ENCODE measurements at regions not wholly inside any gene's neighbourhood (a gene's known extent, or its start where the extent isn't known, plus 50 kb on each side); places are given as distances from the start of the nearest gene placed in this dataset.

DNA sequence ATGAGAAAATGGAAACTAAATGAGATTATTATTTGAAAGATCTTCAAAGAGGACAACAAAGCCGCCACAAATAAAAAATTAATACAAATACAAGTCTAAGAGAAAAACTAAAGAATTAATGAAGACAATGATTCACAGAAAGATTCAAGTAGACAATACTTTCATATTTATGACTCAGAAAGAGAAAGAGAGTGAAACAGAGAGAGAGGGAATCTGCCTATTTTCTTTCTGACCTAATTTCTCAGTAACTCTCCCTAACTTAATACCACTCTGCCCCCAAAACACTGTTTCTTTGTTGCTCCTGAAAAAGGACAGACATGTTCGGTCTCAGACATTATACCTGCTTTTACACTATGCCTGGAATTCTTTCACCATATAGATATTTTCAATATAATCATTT, 259.1 kb downstream of the SLC6A15 start:
- H3K4me3 Mint-ChIP-seq = no peak overlapping the region
- Histone ChIP-seq H3K36me3 (ENCODE audit: control insufficient read depth, insufficient read depth, low read length) (no peaks in the 10 kb centered on the region), H3K4me3 (ENCODE audit: low read length) (no peak overlapping the region), H3K27me3 (ENCODE audit: control insufficient read depth, insufficient read depth, low read length) (no peaks in the 10 kb centered on the region), H3K9me3 (ENCODE audit: control insufficient read depth, insufficient read depth, low read length) (peaks cover 2% of the 10 kb centered on the region), H3K27ac (ENCODE audit: low read length) (no peak overlapping the region), H3K4me1 (ENCODE audit: control insufficient read depth, insufficient read depth, low read length) (no peaks in the 10 kb centered on the region)
- 100% methylated on average over 1 of the region's 2 CpGs for WGBS (ENCODE audit: insufficient coverage)
- no peaks in the 10 kb centered on the region for H3K36me3 Mint-ChIP-seq
- no peaks in the 10 kb centered on the region for H3K4me1 Mint-ChIP-seq
- TF ChIP-seq, protein P1, sequence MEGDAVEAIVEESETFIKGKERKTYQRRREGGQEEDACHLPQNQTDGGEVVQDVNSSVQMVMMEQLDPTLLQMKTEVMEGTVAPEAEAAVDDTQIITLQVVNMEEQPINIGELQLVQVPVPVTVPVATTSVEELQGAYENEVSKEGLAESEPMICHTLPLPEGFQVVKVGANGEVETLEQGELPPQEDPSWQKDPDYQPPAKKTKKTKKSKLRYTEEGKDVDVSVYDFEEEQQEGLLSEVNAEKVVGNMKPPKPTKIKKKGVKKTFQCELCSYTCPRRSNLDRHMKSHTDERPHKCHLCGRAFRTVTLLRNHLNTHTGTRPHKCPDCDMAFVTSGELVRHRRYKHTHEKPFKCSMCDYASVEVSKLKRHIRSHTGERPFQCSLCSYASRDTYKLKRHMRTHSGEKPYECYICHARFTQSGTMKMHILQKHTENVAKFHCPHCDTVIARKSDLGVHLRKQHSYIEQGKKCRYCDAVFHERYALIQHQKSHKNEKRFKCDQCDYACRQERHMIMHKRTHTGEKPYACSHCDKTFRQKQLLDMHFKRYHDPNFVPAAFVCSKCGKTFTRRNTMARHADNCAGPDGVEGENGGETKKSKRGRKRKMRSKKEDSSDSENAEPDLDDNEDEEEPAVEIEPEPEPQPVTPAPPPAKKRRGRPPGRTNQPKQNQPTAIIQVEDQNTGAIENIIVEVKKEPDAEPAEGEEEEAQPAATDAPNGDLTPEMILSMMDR (IDR thresholded peaks at IDR 0.05) = no peak
- peaks cover 7 to 9% of the 10 kb centered on the region in 2 donors for H3K9me3 Mint-ChIP-seq
- no peaks in the 10 kb centered on the region for H3K27me3 Mint-ChIP-seq (ENCODE audit: low read depth in 2 of 2)
- intact Hi-C loops (cut with micrococcal nuclease) = no loop called here
- no peak overlapping the region for H3K27ac Mint-ChIP-seq
- DNase-seq (no peak), ATAC-seq (no peak)

DNA sequence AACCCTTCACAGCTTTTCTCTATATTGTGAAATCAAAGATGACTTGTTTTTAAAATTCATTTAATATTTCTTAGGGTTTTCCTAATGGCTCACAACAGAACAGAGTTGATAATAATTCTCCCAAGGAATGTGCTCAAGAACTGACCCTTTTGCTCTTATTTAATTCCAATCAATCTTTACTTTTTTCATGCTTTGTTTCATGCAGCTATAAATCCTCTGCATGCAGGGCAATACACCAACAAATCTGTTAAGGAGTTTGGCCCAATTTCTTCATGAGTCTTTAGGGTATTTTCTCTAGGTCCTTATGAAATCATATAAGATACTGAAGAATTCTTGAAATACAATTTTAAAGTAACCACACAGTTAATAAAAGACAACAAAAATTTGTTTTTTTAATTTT, 264.2 kb downstream of the SLC6A15 start:
- Histone ChIP-seq H3K4me3 (ENCODE audit: low read length) (no peak overlapping the region), H3K27ac (ENCODE audit: low read length) (no peak overlapping the region), H3K9me3 (ENCODE audit: control insufficient read depth, insufficient read depth, low read length) (no peaks in the 10 kb centered on the region), H3K4me1 (ENCODE audit: control insufficient read depth, insufficient read depth, low read length) (no peaks in the 10 kb centered on the region), H3K27me3 (ENCODE audit: control insufficient read depth, insufficient read depth, low read length) (no peaks in the 10 kb centered on the region), H3K36me3 (ENCODE audit: control insufficient read depth, insufficient read depth, low read length) (no peaks in the 10 kb centered on the region)
- no peak for DNase-seq
- H3K36me3 Mint-ChIP-seq = no peaks in the 10 kb centered on the region
- peaks cover 5% of the 10 kb centered on the region in 2 donors for H3K9me3 Mint-ChIP-seq
- TF ChIP-seq, protein P1 (IDR thresholded peaks at IDR 0.05) = no peak
- intact Hi-C loops (cut with micrococcal nuclease) = no loop called here
- H3K4me1 Mint-ChIP-seq = no peaks in the 10 kb centered on the region
- no peaks in the 10 kb centered on the region for H3K27me3 Mint-ChIP-seq (ENCODE audit: low read depth in 2 of 2)
- ATAC-seq = no peak
- H3K4me3 Mint-ChIP-seq = no peak overlapping the region
- no peak overlapping the region for H3K27ac Mint-ChIP-seq

DNA sequence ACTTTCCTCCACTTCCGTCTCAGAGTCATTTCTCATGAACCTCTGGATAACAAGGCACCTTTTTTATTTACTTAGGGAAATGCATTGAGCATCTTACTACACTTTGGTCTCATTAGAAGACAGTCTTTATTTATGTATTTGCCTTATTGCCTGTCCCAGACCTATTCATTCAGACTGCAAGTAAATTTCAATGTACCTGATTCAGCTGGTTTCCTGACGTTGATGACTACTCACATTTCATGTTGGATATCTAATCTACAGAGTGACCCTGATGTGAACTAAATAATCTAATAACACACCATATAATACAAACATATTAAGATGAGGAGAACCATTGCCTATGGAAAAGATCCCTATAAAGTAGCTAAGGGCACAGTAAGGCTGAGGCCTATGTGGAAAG, 267.7 kb downstream of the SLC6A15 start:
- no peaks in the 10 kb centered on the region for H3K27me3 ChIP-seq (ENCODE audit: control insufficient read depth, insufficient read depth, low read length)
- TF ChIP-seq, protein P1 (IDR thresholded peaks at IDR 0.05) = no peak
- H3K9me3 Mint-ChIP-seq = peaks cover under 1 to 12% of the 10 kb centered on the region in 2 donors
- intact Hi-C loops (cut with micrococcal nuclease) = no loop called here
- H3K27me3 Mint-ChIP-seq (ENCODE audit: low read depth in 2 of 2) = no peaks in the 10 kb centered on the region
- no peaks in the 10 kb centered on the region for H3K36me3 Mint-ChIP-seq
- H3K4me3 ChIP-seq (ENCODE audit: low read length) = no peak overlapping the region
- no peak overlapping the region for H3K27ac ChIP-seq (ENCODE audit: low read length)
- no peak overlapping the region for H3K4me3 Mint-ChIP-seq
- no peaks in the 10 kb centered on the region for H3K9me3 ChIP-seq (ENCODE audit: control insufficient read depth, insufficient read depth, low read length)
- DNase-seq (no peak), ATAC-seq (no peak)
- 100% methylated on average over 2 of the region's 2 CpGs for WGBS (ENCODE audit: insufficient coverage)
- no peak overlapping the region for H3K27ac Mint-ChIP-seq
- no peaks in the 10 kb centered on the region for H3K36me3 ChIP-seq (ENCODE audit: control insufficient read depth, insufficient read depth, low read length)
- no peaks in the 10 kb centered on the region for H3K4me1 Mint-ChIP-seq
- no peaks in the 10 kb centered on the region for H3K4me1 ChIP-seq (ENCODE audit: control insufficient read depth, insufficient read depth, low read length)

DNA sequence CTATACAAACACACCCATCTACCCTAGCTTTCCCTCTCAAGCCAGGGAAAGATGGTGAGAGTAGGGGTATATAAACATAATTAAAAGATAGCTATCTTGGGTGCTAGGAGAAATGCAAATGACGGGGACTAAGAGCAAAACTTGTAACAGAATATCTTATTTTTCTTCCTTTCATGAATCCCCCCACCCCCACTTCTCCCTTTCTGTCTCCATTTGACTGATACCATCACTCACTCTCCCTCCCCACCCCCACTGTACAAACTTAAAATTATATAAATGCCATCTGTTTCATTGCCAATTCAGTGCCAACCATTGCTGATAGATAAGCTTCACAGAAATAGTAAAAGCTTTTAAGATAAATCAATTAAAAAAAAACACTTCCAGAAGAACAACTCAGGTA, 268.6 kb downstream of the SLC6A15 start:
- Histone ChIP-seq H3K4me3 (ENCODE audit: low read length) (no peak overlapping the region), H3K36me3 (ENCODE audit: control insufficient read depth, insufficient read depth, low read length) (no peaks in the 10 kb centered on the region), H3K27ac (ENCODE audit: low read length) (no peak overlapping the region), H3K4me1 (ENCODE audit: control insufficient read depth, insufficient read depth, low read length) (no peaks in the 10 kb centered on the region), H3K9me3 (ENCODE audit: control insufficient read depth, insufficient read depth, low read length) (no peaks in the 10 kb centered on the region), H3K27me3 (ENCODE audit: control insufficient read depth, insufficient read depth, low read length) (no peaks in the 10 kb centered on the region)
- Mint-ChIP-seq H3K4me1 (no peaks in the 10 kb centered on the region), H3K36me3 (no peaks in the 10 kb centered on the region), H3K9me3 (peaks cover 0 to 10% of the 10 kb centered on the region in 2 donors), H3K27me3 (ENCODE audit: low read depth in 2 of 2) (no peaks in the 10 kb centered on the region), H3K27ac (no peak overlapping the region), H3K4me3 (no peak overlapping the region)
- ATAC-seq (no peak), DNase-seq (no peak)
- 100% methylated on average over 1 of the region's 1 CpG for WGBS (ENCODE audit: insufficient coverage)
- TF ChIP-seq, protein P1 (IDR thresholded peaks at IDR 0.05) = no peak
- intact Hi-C loops (cut with micrococcal nuclease) = no loop called here

Data from natural killer cell (primary cell).